Osteocyte (in vitro differentiated cells): ENCODE measurements at regions not wholly inside any gene's neighbourhood (a gene's known extent, or its start where the extent isn't known, plus 50 kb on each side); places are given as distances from the start of the nearest gene placed in this dataset.

Experiments used
- DNase-seq: peaks from one replicate; pipeline ENCODE4 v3.0.0; 2021; ENCODE audit warnings: mixed read lengths; ENCODE audit not compliant: unreplicated experiment; ENCODE audit errors: extremely low spot score
- H3K27ac Mint-ChIP-seq: one replicate; pipeline ENCODE4 v1.8.0; 2021; ENCODE audit warnings: mild to moderate bottlenecking, mixed read lengths; ENCODE audit not compliant: unreplicated experiment
- H3K27me3 Mint-ChIP-seq: one replicate; pipeline ENCODE4 v1.8.0; 2021; ENCODE audit warnings: mixed read lengths; ENCODE audit not compliant: unreplicated experiment
- H3K36me3 Mint-ChIP-seq: one replicate; pipeline ENCODE4 v1.8.0; 2021; ENCODE audit warnings: mixed read lengths; ENCODE audit not compliant: unreplicated experiment
- H3K4me1 Mint-ChIP-seq: one replicate; pipeline ENCODE4 v1.8.0; 2021; ENCODE audit warnings: mixed read lengths; ENCODE audit not compliant: unreplicated experiment
- H3K4me3 Mint-ChIP-seq: one replicate; pipeline ENCODE4 v1.8.0; 2021; ENCODE audit warnings: mild to moderate bottlenecking, moderate library complexity, mixed read lengths; ENCODE audit not compliant: unreplicated experiment
- H3K9me3 Mint-ChIP-seq: one replicate; pipeline ENCODE4 v1.8.0; 2021; ENCODE audit warnings: mixed read lengths; ENCODE audit not compliant: unreplicated experiment
- TF ChIP-seq, protein P1 (sequence below): fragments of 200-600 bp; sonication (generic); IDR thresholded peaks from 2 replicates; pipeline ENCODE4 v1.5.0; 2021; ENCODE audit warnings: antibody characterized with exemption, mild to moderate bottlenecking, moderate library complexity

GRCh38 chr2:128455721-128456050 lies 137.0 kb upstream of the HS6ST1 start:
- TF ChIP-seq, protein P1, sequence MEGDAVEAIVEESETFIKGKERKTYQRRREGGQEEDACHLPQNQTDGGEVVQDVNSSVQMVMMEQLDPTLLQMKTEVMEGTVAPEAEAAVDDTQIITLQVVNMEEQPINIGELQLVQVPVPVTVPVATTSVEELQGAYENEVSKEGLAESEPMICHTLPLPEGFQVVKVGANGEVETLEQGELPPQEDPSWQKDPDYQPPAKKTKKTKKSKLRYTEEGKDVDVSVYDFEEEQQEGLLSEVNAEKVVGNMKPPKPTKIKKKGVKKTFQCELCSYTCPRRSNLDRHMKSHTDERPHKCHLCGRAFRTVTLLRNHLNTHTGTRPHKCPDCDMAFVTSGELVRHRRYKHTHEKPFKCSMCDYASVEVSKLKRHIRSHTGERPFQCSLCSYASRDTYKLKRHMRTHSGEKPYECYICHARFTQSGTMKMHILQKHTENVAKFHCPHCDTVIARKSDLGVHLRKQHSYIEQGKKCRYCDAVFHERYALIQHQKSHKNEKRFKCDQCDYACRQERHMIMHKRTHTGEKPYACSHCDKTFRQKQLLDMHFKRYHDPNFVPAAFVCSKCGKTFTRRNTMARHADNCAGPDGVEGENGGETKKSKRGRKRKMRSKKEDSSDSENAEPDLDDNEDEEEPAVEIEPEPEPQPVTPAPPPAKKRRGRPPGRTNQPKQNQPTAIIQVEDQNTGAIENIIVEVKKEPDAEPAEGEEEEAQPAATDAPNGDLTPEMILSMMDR, result no peak
- Mint-ChIP-seq H3K36me3 (no peaks in the 10 kb centered on the region), H3K27me3 (peaks cover 9% of the 10 kb centered on the region), H3K9me3 (no peaks in the 10 kb centered on the region), H3K4me3 (no peak overlapping the region), H3K4me1 (peaks cover 23% of the 10 kb centered on the region), H3K27ac (no peak overlapping the region)
- peak; percentile 48 for DNase-seq

GRCh38 chr2:128456281-128456680 lies 137.6 kb upstream of the HS6ST1 start:
- Mint-ChIP-seq H3K4me1 (peaks cover 23% of the 10 kb centered on the region), H3K9me3 (peaks cover under 1% of the 10 kb centered on the region), H3K27ac (no peak overlapping the region), H3K4me3 (no peak overlapping the region), H3K27me3 (peaks cover 9% of the 10 kb centered on the region), H3K36me3 (no peaks in the 10 kb centered on the region)
- TF ChIP-seq, protein P1, result no peak
- peak; percentile 53 for DNase-seq

DNA sequence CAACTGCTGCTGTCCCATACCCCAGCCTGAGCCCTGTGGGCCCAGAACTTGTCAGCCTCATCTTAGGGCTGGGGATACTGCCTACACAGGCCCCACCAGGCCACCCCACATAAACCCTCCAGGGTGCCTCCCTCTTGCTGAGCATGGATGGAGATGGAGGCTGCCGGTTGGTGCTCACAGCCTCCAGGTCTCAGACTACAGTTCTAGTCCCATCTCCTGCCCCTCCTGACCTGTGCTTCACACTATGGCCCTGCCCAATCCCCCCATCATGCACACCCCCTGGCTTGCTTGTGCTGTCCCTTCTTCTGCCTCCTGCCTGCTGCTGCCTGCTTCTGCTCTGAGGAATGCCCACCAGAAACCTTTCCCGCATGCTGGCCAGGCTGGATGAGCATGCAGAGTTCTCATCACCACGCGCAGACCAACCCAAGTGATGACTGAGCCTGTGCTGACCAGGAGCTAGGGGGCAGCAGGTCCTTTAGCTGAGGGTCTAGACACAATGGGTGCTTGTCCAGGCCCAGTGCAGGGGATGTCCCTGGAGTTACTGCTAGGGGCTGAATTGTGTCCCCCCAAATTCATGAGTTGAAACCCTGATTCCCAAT lies 138.4 kb upstream of the HS6ST1 start:
- peaks cover 9% of the 10 kb centered on the region for H3K27me3 Mint-ChIP-seq
- H3K36me3 Mint-ChIP-seq, result no peaks in the 10 kb centered on the region
- H3K4me1 Mint-ChIP-seq, result peaks cover 23% of the 10 kb centered on the region
- no peak overlapping the region for H3K4me3 Mint-ChIP-seq
- TF ChIP-seq, protein P1, result no peak
- DNase-seq, result peak; percentile 73
- H3K27ac Mint-ChIP-seq, result no peak overlapping the region
- H3K9me3 Mint-ChIP-seq, result peaks cover 6% of the 10 kb centered on the region

- Mint-ChIP-seq H3K27me3 (peaks cover 9% of the 10 kb centered on the region), H3K27ac (no peak overlapping the region), H3K4me3 (no peak overlapping the region), H3K9me3 (peaks cover 6% of the 10 kb centered on the region), H3K36me3 (no peaks in the 10 kb centered on the region), H3K4me1 (peaks cover 23% of the 10 kb centered on the region)
- DNase-seq, result peak; percentile 59
- TF ChIP-seq, protein P1, result no peak
Measured at GRCh38 chr2:128457716-128458115, 139.0 kb upstream of the HS6ST1 start.

DNA sequence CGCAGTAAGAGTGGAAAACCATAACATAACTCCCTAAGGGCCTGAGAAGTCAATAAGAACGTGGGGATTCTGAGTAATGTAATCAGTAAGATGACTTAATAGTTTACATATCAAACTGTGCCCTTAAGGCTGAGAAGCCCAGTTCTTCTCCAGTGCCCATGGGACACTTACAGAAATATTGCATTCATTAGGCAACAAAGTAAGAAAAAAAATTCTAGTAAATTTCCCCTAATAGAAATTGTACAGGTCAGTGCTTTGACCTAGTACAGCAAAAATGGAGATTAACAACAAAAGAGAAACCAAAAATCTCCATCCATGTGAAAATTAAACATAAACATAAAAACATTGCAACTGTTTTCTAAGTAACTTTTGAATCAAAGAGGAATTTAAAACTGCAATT lies 139.8 kb upstream of the HS6ST1 start:
- peaks cover 23% of the 10 kb centered on the region for H3K4me1 Mint-ChIP-seq
- no peak overlapping the region for H3K27ac Mint-ChIP-seq
- H3K36me3 Mint-ChIP-seq, result no peaks in the 10 kb centered on the region
- no peak overlapping the region for H3K4me3 Mint-ChIP-seq
- peaks cover 5% of the 10 kb centered on the region for H3K27me3 Mint-ChIP-seq
- DNase-seq, result no peak
- H3K9me3 Mint-ChIP-seq, result peaks cover 6% of the 10 kb centered on the region
- TF ChIP-seq, protein P1, result no peak
